ENCODE measurements at regions not wholly inside any gene's neighbourhood (a gene's known extent, or its start where the extent isn't known, plus 50 kb on each side); places are given as distances from the start of the nearest gene placed in this dataset.

DNA sequence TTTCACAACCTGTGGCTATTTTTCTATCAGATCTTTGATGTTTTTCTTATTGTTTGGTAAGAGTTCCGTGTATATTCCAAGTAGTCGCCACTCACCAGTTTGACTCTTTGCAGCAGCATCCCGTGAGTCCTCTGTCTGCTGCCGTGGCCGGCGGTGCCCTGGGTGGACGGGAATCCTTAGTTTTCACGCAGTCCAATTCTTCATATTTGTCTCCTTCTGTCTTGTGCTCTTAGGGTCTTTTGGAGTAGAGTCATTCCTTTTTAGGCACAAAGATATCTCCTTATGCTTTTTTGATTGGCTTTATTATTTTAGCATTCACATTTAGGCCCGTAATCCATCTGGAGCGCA lies 94.9 kb upstream of the MSX1 start:
- TF ChIP-seq, protein P1, sequence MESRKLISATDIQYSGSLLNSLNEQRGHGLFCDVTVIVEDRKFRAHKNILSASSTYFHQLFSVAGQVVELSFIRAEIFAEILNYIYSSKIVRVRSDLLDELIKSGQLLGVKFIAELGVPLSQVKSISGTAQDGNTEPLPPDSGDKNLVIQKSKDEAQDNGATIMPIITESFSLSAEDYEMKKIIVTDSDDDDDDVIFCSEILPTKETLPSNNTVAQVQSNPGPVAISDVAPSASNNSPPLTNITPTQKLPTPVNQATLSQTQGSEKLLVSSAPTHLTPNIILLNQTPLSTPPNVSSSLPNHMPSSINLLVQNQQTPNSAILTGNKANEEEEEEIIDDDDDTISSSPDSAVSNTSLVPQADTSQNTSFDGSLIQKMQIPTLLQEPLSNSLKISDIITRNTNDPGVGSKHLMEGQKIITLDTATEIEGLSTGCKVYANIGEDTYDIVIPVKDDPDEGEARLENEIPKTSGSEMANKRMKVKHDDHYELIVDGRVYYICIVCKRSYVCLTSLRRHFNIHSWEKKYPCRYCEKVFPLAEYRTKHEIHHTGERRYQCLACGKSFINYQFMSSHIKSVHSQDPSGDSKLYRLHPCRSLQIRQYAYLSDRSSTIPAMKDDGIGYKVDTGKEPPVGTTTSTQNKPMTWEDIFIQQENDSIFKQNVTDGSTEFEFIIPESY (IDR thresholded peaks at IDR 0.05; ENCODE audit: borderline replicate concordance, low read depth): no peak
- TF ChIP-seq, protein P2, sequence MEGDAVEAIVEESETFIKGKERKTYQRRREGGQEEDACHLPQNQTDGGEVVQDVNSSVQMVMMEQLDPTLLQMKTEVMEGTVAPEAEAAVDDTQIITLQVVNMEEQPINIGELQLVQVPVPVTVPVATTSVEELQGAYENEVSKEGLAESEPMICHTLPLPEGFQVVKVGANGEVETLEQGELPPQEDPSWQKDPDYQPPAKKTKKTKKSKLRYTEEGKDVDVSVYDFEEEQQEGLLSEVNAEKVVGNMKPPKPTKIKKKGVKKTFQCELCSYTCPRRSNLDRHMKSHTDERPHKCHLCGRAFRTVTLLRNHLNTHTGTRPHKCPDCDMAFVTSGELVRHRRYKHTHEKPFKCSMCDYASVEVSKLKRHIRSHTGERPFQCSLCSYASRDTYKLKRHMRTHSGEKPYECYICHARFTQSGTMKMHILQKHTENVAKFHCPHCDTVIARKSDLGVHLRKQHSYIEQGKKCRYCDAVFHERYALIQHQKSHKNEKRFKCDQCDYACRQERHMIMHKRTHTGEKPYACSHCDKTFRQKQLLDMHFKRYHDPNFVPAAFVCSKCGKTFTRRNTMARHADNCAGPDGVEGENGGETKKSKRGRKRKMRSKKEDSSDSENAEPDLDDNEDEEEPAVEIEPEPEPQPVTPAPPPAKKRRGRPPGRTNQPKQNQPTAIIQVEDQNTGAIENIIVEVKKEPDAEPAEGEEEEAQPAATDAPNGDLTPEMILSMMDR (IDR thresholded peaks at IDR 0.05): no peak
- no peak for TF ChIP-seq EP300 (IDR thresholded peaks at IDR 0.05; ENCODE audit: borderline replicate concordance in 1 of 2, low read depth in 1 of 2, low read length in 1 of 2)
- TF ChIP-seq RFX5 (IDR thresholded peaks at IDR 0.05; ENCODE audit: low read length): no peak
- TF ChIP-seq, protein P3, sequence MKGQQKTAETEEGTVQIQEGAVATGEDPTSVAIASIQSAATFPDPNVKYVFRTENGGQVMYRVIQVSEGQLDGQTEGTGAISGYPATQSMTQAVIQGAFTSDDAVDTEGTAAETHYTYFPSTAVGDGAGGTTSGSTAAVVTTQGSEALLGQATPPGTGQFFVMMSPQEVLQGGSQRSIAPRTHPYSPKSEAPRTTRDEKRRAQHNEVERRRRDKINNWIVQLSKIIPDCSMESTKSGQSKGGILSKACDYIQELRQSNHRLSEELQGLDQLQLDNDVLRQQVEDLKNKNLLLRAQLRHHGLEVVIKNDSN (IDR thresholded peaks at IDR 0.05; ENCODE audit: borderline replicate concordance, low read depth): no peak
- TF ChIP-seq POLR2AphosphoS5 (IDR thresholded peaks at IDR 0.05; ENCODE audit: low read depth, low read length): no peak
- TF ChIP-seq FOXJ3 (CRISPR knock-in tag; IDR thresholded peaks at IDR 0.05): no peak
- TF ChIP-seq RAD21 (IDR thresholded peaks at IDR 0.05; ENCODE audit: low read length): no peak

Data from SK-N-SH (cell line).